ENCODE measurements at regions not wholly inside any gene's neighbourhood (a gene's known extent, or its start where the extent isn't known, plus 50 kb on each side); places are given as distances from the start of the nearest gene placed in this dataset.

DNA sequence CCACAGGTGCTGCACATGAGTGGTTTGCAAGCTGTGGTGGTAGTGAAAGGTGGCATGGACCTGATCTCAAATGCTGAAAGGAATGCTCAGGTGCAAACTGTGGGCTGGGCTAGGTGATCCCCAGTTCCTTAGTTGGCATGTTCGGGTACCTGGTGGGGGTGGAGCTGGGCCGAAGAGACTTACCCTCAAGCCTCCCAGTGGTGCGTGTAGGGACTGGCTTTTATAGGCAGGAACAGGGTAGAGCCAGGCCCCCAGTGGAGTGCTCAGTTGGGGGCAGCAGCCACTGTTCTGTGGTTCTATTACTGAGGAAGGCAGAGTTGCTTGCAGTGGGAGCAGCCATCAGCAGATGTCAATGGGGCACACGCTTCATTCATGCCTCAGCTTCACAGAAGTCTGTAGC is 399.8 kb downstream of the HTR1B start:
- Mint-ChIP-seq H3K27me3 (ENCODE audit: unreplicated experiment) (no peaks in the 10 kb centered on the region), H3K36me3 (ENCODE audit: unreplicated experiment) (no peaks in the 10 kb centered on the region), H3K4me1 (ENCODE audit: low read depth, unreplicated experiment) (no peaks in the 10 kb centered on the region), H3K4me3 (ENCODE audit: unreplicated experiment) (no peak overlapping the region), H3K9me3 (ENCODE audit: unreplicated experiment) (no peaks in the 10 kb centered on the region), H3K27ac (ENCODE audit: unreplicated experiment) (no peak overlapping the region)
- TF ChIP-seq, protein P1, sequence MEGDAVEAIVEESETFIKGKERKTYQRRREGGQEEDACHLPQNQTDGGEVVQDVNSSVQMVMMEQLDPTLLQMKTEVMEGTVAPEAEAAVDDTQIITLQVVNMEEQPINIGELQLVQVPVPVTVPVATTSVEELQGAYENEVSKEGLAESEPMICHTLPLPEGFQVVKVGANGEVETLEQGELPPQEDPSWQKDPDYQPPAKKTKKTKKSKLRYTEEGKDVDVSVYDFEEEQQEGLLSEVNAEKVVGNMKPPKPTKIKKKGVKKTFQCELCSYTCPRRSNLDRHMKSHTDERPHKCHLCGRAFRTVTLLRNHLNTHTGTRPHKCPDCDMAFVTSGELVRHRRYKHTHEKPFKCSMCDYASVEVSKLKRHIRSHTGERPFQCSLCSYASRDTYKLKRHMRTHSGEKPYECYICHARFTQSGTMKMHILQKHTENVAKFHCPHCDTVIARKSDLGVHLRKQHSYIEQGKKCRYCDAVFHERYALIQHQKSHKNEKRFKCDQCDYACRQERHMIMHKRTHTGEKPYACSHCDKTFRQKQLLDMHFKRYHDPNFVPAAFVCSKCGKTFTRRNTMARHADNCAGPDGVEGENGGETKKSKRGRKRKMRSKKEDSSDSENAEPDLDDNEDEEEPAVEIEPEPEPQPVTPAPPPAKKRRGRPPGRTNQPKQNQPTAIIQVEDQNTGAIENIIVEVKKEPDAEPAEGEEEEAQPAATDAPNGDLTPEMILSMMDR (IDR thresholded peaks at IDR 0.05; ENCODE audit: partially characterized antibody, unreplicated experiment) = no peak
- no peak for DNase-seq

DNA sequence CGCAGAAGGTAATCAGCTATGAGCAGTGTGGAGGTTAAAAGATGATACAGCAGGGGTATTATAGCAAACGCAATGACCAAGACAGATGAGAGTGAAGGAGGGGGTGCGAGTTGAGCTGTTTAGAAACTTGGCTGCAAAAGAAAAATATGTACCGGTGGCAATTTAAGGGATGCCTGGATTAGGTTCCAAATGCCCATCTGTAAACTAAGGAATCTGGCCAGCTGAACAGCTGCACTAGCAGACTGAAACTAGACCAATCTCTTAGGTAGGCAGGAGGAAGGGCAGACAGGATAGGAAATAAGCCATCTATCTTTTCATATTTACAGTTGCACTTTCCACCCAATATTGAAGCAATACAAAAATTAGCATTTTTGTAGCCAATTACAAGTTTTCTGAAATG is 407.6 kb downstream of the HTR1B start:
- H3K27me3 Mint-ChIP-seq (ENCODE audit: unreplicated experiment) = no peaks in the 10 kb centered on the region
- peaks cover 2% of the 10 kb centered on the region for H3K9me3 Mint-ChIP-seq (ENCODE audit: unreplicated experiment)
- H3K36me3 Mint-ChIP-seq (ENCODE audit: unreplicated experiment) = no peaks in the 10 kb centered on the region
- TF ChIP-seq, protein P1 (IDR thresholded peaks at IDR 0.05; ENCODE audit: partially characterized antibody, unreplicated experiment) = no peak
- H3K27ac Mint-ChIP-seq (ENCODE audit: unreplicated experiment) = no peak overlapping the region
- no peak for DNase-seq
- no peak overlapping the region for H3K4me3 Mint-ChIP-seq (ENCODE audit: unreplicated experiment)
- no peaks in the 10 kb centered on the region for H3K4me1 Mint-ChIP-seq (ENCODE audit: low read depth, unreplicated experiment)

DNA sequence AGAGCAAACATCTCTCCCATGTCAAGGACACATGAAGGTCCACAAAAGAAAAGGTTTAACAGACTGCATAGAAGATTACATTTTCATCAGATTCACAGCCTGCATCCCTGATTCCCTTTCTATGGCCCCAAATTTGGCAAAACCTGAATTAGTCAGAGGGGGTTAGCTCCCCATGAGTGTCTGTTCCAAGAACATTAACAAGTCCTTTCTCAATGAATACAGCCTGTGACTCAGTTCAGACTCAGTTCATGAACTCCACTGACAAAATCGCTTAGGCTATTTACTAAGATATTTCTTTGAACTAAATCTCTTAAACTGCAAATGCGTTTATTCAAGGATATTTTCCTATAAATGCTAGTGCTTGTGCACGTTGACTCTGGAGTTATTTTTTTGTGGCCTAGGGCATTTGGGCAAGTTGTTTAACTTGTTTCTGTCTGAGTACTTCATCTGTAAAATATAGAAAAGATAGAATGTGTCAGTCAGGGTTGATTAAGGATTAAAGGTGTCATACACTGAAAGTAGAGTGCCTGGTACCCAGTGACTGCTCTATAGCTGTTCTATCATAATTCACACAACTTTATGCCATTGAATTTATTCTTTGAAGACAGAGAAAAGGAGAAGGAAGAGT is 422.6 kb downstream of the HTR1B start:
- H3K27ac Mint-ChIP-seq (ENCODE audit: unreplicated experiment) = no peak overlapping the region

DNA sequence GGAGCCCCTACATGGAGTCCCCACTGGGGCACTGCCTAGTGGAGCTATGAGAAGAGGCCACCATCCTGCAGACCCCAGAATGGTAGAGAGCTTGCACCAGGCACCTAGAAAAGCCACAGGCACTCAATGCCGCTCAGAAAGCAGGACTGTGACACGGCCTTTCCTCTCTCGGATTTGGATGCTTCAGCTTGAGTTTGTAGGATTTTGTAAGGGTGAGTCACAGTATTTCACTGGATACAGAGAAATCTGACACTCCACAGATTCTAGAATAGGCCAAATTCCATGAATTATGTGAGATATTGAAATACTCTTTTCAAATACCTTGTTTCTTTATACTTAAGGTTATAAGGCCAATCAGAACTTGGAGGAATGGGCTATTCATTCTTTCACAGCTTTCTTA is 424.5 kb downstream of the HTR1B start:
- H3K4me1 Mint-ChIP-seq (ENCODE audit: low read depth, unreplicated experiment) = peaks cover 6% of the 10 kb centered on the region
- H3K4me3 Mint-ChIP-seq (ENCODE audit: unreplicated experiment) = no peak overlapping the region
- H3K36me3 Mint-ChIP-seq (ENCODE audit: unreplicated experiment) = peaks cover 13% of the 10 kb centered on the region
- TF ChIP-seq, protein P1 (IDR thresholded peaks at IDR 0.05; ENCODE audit: partially characterized antibody, unreplicated experiment) = no peak
- no peak for DNase-seq
- H3K27ac Mint-ChIP-seq (ENCODE audit: unreplicated experiment) = no peak overlapping the region
- H3K9me3 Mint-ChIP-seq (ENCODE audit: unreplicated experiment) = peaks cover 3% of the 10 kb centered on the region
- H3K27me3 Mint-ChIP-seq (ENCODE audit: unreplicated experiment) = no peaks in the 10 kb centered on the region

More for the DNA sequence above, 422.6 kb downstream of the HTR1B start:
- TF ChIP-seq, protein P1 (IDR thresholded peaks at IDR 0.05; ENCODE audit: partially characterized antibody, unreplicated experiment) = no peak
- Mint-ChIP-seq H3K4me1 (ENCODE audit: low read depth, unreplicated experiment) (peaks cover 4% of the 10 kb centered on the region), H3K9me3 (ENCODE audit: unreplicated experiment) (peaks cover 3% of the 10 kb centered on the region), H3K36me3 (ENCODE audit: unreplicated experiment) (peaks cover 13% of the 10 kb centered on the region), H3K4me3 (ENCODE audit: unreplicated experiment) (no peak overlapping the region), H3K27me3 (ENCODE audit: unreplicated experiment) (no peaks in the 10 kb centered on the region)
- no peak for DNase-seq

DNA sequence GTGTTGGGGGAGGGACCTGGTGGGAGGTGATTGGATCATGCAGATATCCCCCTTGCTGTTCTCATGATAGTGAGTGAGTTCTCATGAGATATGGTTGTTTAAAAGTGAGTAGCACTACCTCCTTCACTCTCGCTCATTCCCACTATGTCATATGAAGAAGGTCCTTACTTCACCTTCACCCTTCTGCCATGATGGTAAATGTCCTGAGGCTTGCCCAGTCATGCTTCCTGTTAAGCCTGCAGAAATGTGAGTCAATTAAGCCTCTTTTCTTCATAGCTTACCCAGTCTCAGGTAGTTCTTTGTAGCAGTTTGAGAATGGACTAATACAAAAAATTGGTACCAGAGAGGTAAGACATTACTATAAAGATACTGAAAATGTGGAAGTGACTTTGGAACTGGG is 425.9 kb downstream of the HTR1B start:
- no peak for DNase-seq
- H3K9me3 Mint-ChIP-seq (ENCODE audit: unreplicated experiment) = peaks cover 3% of the 10 kb centered on the region
- no peak overlapping the region for H3K27ac Mint-ChIP-seq (ENCODE audit: unreplicated experiment)
- TF ChIP-seq, protein P1 (IDR thresholded peaks at IDR 0.05; ENCODE audit: partially characterized antibody, unreplicated experiment) = no peak
- no peaks in the 10 kb centered on the region for H3K27me3 Mint-ChIP-seq (ENCODE audit: unreplicated experiment)
- peaks cover 13% of the 10 kb centered on the region for H3K36me3 Mint-ChIP-seq (ENCODE audit: unreplicated experiment)
- H3K4me3 Mint-ChIP-seq (ENCODE audit: unreplicated experiment) = no peak overlapping the region
- H3K4me1 Mint-ChIP-seq (ENCODE audit: low read depth, unreplicated experiment) = peaks cover 6% of the 10 kb centered on the region
